ENCODE measurements at regions not wholly inside any gene's neighbourhood (a gene's known extent, or its start where the extent isn't known, plus 50 kb on each side); places are given as distances from the start of the nearest gene placed in this dataset.
"Not testable (repeated sequence)": the region's sequence is repeated elsewhere in the genome, so short reads cannot be mapped to it uniquely, and the experiment has no call there.

GRCh38 chr6:836276-836853, 143.4 kb upstream of the EXOC2 start:
- H3K27ac ChIP-seq (ENCODE audit: low read length) = no peak overlapping the region
- no peaks in the 10 kb centered on the region for H3K27me3 ChIP-seq (ENCODE audit: control insufficient read depth, insufficient read depth, low read length)
- no peaks in the 10 kb centered on the region for H3K9me3 ChIP-seq (ENCODE audit: control insufficient read depth, insufficient read depth, low read length)
- WGBS (ENCODE audit: insufficient coverage, insufficient read length) = no CpG with 5 or more reads among the region's 2 CpGs
- H3K36me3 ChIP-seq (ENCODE audit: control insufficient read depth, insufficient read depth, low read length) = no peaks in the 10 kb centered on the region
- no peak overlapping the region for H3K4me3 ChIP-seq (ENCODE audit: low read length)
- no peaks in the 10 kb centered on the region for H3K4me1 ChIP-seq (ENCODE audit: control insufficient read depth, insufficient read depth, low read length)
- no peak for DNase-seq (ENCODE audit: low read depth, low spot score)

GRCh38 chr6:835476-836160, 142.7 kb upstream of the EXOC2 start:
- no peak for DNase-seq (ENCODE audit: low read depth, low spot score)
- 0 out of 2 replicates have a peak, but pooled peaks cover under 1% of the 10 kb centered on the region for H3K4me1 ChIP-seq (ENCODE audit: control insufficient read depth, insufficient read depth, low read length)
- H3K9me3 ChIP-seq (ENCODE audit: control insufficient read depth, insufficient read depth, low read length) = no peaks in the 10 kb centered on the region
- no peaks in the 10 kb centered on the region for H3K27me3 ChIP-seq (ENCODE audit: control insufficient read depth, insufficient read depth, low read length)
- no peak overlapping the region for H3K4me3 ChIP-seq (ENCODE audit: low read length)
- no peak overlapping the region for H3K27ac ChIP-seq (ENCODE audit: low read length)
- WGBS (ENCODE audit: insufficient coverage, insufficient read length) = no CpG with 5 or more reads among the region's 3 CpGs
- H3K36me3 ChIP-seq (ENCODE audit: control insufficient read depth, insufficient read depth, low read length) = no peaks in the 10 kb centered on the region

- no peak overlapping the region for H3K27ac ChIP-seq (ENCODE audit: low read length)
Observed at GRCh38 chr6:834866-835265, 141.9 kb upstream of the EXOC2 start.

DNA sequence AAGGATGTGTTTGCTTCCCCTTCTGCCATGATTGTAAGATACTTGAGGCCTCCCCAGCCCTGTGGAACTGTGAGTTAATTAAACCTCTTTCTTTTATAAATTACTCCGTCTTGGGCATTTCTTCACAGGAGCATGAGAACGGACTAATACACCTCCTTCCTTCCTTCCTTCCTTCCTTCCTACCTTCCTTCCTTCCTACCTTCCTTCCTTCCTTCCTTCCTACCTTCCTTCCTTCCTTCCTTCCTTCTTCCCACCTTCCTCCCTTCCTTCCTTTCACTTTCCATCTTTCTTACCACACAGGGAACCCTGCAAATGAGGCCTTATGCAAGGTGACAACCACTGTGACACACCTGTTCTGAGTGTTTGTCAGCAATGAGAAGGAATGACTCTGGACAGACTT, 141.3 kb upstream of the EXOC2 start:
- Histone ChIP-seq H3K4me1 (ENCODE audit: control insufficient read depth, insufficient read depth, low read length) (0 out of 2 replicates have a peak, but pooled peaks cover 3% of the 10 kb centered on the region), H3K9me3 (ENCODE audit: control insufficient read depth, insufficient read depth, low read length) (no peaks in the 10 kb centered on the region), H3K36me3 (ENCODE audit: control insufficient read depth, insufficient read depth, low read length) (no peaks in the 10 kb centered on the region), H3K4me3 (ENCODE audit: low read length) (no peak overlapping the region), H3K27me3 (ENCODE audit: control insufficient read depth, insufficient read depth, low read length) (no peaks in the 10 kb centered on the region), H3K27ac (ENCODE audit: low read length) (no peak overlapping the region)
- no CpG with 5 or more reads among the region's 2 CpGs for WGBS (ENCODE audit: insufficient coverage, insufficient read length)
- DNase-seq (ENCODE audit: low read depth, low spot score) = no peak

More at GRCh38 chr6:834866-835265, 141.9 kb upstream of the EXOC2 start:
- no peak overlapping the region for H3K4me3 ChIP-seq (ENCODE audit: low read length)
- no peaks in the 10 kb centered on the region for H3K27me3 ChIP-seq (ENCODE audit: control insufficient read depth, insufficient read depth, low read length)
- 0 out of 2 replicates have a peak, but pooled peaks cover 3% of the 10 kb centered on the region for H3K4me1 ChIP-seq (ENCODE audit: control insufficient read depth, insufficient read depth, low read length)
- H3K36me3 ChIP-seq (ENCODE audit: control insufficient read depth, insufficient read depth, low read length) = no peaks in the 10 kb centered on the region
- no peaks in the 10 kb centered on the region for H3K9me3 ChIP-seq (ENCODE audit: control insufficient read depth, insufficient read depth, low read length)
- no CpG with 5 or more reads among the region's 2 CpGs for WGBS (ENCODE audit: insufficient coverage, insufficient read length)
- no peak for DNase-seq (ENCODE audit: low read depth, low spot score)

DNA sequence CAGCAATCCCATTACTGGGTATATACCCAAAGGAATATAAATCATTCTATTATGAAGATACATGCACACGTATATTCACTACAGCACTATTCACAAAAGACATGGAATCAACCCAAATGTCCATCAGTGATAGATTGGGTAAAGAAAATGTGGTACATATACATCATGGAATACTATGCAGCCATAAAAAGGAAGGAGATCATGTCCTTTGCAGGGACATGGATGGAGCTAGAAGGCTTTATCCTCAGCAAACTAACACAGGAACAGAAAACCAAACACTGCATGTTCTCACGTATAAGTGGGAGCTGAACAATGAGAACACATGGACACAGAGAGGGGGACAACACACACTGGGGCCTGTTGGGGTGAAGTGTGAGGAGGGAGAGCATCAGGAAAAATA, 139.9 kb upstream of the EXOC2 start:
- WGBS (ENCODE audit: insufficient coverage, insufficient read length) = no CpG with 5 or more reads among the region's 2 CpGs
- not testable (repeated sequence) for H3K27me3 ChIP-seq (ENCODE audit: control insufficient read depth, insufficient read depth, low read length); H3K36me3 ChIP-seq (ENCODE audit: control insufficient read depth, insufficient read depth, low read length); H3K9me3 ChIP-seq (ENCODE audit: control insufficient read depth, insufficient read depth, low read length); H3K27ac ChIP-seq (ENCODE audit: low read length); DNase-seq (ENCODE audit: low read depth, low spot score); H3K4me3 ChIP-seq (ENCODE audit: low read length); H3K4me1 ChIP-seq (ENCODE audit: control insufficient read depth, insufficient read depth, low read length)

DNA sequence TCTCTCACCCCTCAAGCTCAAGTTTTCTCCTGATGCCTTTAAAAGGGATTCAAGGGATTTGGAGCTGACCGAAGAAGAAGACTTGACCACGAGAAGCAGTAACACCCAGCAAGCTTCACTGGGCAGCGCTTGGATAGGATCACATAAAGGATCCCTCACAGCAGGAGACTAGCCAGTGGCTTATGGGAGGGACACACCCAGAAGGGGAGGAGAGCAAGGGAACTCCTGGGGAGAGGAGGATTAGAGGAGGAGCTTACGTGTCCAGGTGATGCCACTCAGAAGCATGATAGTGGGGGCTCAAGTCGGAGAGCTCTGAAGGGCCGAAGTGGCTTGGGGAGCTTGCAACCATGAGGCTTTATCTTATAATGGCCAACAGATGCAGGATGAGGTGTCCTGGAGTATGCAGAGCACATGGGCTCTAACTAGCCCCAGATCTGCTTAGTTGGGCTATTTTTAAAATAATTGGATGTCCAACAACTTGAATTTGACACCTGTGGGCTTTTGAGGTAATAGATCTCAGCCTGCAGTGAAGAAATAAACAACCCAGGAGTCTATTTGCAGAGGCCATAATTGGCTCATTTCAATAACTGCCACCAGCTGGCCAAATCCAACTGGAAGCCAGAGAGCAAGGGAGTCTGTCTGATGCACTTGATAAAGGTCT, 137.9 kb upstream of the EXOC2 start:
- H3K4me1 ChIP-seq (ENCODE audit: control insufficient read depth, insufficient read depth, low read length) = 0 out of 2 replicates have a peak, but pooled peaks cover 3% of the 10 kb centered on the region
- no peaks in the 10 kb centered on the region; the same call in 1 of the 2 replicates for H3K9me3 ChIP-seq (ENCODE audit: control insufficient read depth, insufficient read depth, low read length)
- no peaks in the 10 kb centered on the region for H3K36me3 ChIP-seq (ENCODE audit: control insufficient read depth, insufficient read depth, low read length)
- WGBS (ENCODE audit: insufficient coverage, insufficient read length) = no CpG with 5 or more reads among the region's 6 CpGs
- no peaks in the 10 kb centered on the region for H3K27me3 ChIP-seq (ENCODE audit: control insufficient read depth, insufficient read depth, low read length)
- DNase-seq (ENCODE audit: low read depth, low spot score) = no peak
- H3K4me3 ChIP-seq (ENCODE audit: low read length) = no peak overlapping the region
- no peak overlapping the region for H3K27ac ChIP-seq (ENCODE audit: low read length)

GRCh38 chr6:829656-830055, 136.7 kb upstream of the EXOC2 start:
- Histone ChIP-seq H3K4me3 (ENCODE audit: low read length) (no peak overlapping the region), H3K9me3 (ENCODE audit: control insufficient read depth, insufficient read depth, low read length) (no peaks in the 10 kb centered on the region; the same call in 1 of the 2 replicates), H3K27me3 (ENCODE audit: control insufficient read depth, insufficient read depth, low read length) (no peaks in the 10 kb centered on the region), H3K4me1 (ENCODE audit: control insufficient read depth, insufficient read depth, low read length) (0 out of 2 replicates have a peak, but pooled peaks cover 3% of the 10 kb centered on the region), H3K36me3 (ENCODE audit: control insufficient read depth, insufficient read depth, low read length) (no peaks in the 10 kb centered on the region), H3K27ac (ENCODE audit: low read length) (no peak overlapping the region)
- WGBS (ENCODE audit: insufficient coverage, insufficient read length) = no CpG with 5 or more reads among the region's 4 CpGs
- peak; percentile 27 for DNase-seq (ENCODE audit: low read depth, low spot score)

DNA sequence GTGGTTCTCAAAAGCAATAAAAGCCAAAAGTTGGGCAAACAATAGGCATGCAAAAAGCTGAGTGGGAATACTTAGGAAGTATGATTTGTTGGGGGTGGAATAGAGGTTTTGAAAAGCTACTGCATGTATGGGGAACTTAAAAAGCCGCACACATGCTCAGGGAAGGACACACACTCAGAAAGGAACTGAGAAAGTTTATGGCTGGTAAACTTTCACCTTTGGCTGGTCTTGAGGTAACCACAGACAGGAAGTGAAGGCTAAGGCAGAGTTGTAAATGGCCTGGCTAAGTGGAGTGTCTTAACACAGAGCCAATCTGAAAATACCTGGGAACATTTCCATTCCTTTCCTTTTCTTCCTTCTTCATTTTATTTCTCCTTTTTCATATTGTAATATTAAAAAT, 134.5 kb upstream of the EXOC2 start:
- no peaks in the 10 kb centered on the region for H3K27me3 ChIP-seq (ENCODE audit: control insufficient read depth, insufficient read depth, low read length)
- WGBS (ENCODE audit: insufficient coverage, insufficient read length) = no CpG with 5 or more reads among the region's 1 CpG
- no peak for DNase-seq (ENCODE audit: low read depth, low spot score)

GRCh38 chr6:819122-819521, 126.2 kb upstream of the EXOC2 start:
- no CpG with 5 or more reads among the region's 5 CpGs for WGBS (ENCODE audit: insufficient coverage, insufficient read length)
- Histone ChIP-seq H3K27ac (ENCODE audit: low read length) (no peak overlapping the region), H3K36me3 (ENCODE audit: control insufficient read depth, insufficient read depth, low read length) (no peaks in the 10 kb centered on the region), H3K9me3 (ENCODE audit: control insufficient read depth, insufficient read depth, low read length) (no peaks in the 10 kb centered on the region; the same call in 1 of the 2 replicates), H3K4me1 (ENCODE audit: control insufficient read depth, insufficient read depth, low read length) (no peaks in the 10 kb centered on the region), H3K4me3 (ENCODE audit: low read length) (no peak overlapping the region), H3K27me3 (ENCODE audit: control insufficient read depth, insufficient read depth, low read length) (no peaks in the 10 kb centered on the region)
- DNase-seq (ENCODE audit: low read depth, low spot score) = no peak

More for the DNA sequence above, 134.5 kb upstream of the EXOC2 start:
- no peak overlapping the region for H3K4me3 ChIP-seq (ENCODE audit: low read length)
- H3K9me3 ChIP-seq (ENCODE audit: control insufficient read depth, insufficient read depth, low read length) = no peaks in the 10 kb centered on the region; the same call in 1 of the 2 replicates
- H3K36me3 ChIP-seq (ENCODE audit: control insufficient read depth, insufficient read depth, low read length) = no peaks in the 10 kb centered on the region
- H3K4me1 ChIP-seq (ENCODE audit: control insufficient read depth, insufficient read depth, low read length) = 0 out of 2 replicates have a peak, but pooled peaks cover 3% of the 10 kb centered on the region
- H3K27ac ChIP-seq (ENCODE audit: low read length) = no peak overlapping the region

DNA sequence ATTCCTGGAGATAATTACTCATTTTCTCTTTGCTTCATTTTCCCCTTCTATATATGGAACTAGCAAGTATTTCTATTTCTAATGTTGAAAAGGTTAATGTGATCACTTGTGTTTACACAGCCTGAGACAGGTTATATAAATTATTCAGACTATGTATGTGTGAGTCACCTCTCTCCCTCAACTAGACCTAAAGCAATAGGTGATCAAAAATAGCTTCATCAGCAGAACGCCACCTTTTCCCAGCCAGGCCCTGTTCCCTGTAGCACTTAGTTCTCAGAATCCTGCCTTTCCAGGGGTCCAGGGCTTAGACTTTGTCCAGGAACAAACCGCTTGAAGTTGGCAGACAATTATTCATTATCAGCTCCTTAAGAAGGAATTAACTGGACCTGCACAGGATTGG, 125.3 kb upstream of the EXOC2 start:
- WGBS (ENCODE audit: insufficient coverage, insufficient read length) = no CpG with 5 or more reads among the region's 2 CpGs
- Histone ChIP-seq H3K4me3 (ENCODE audit: low read length) (no peak overlapping the region), H3K27me3 (ENCODE audit: control insufficient read depth, insufficient read depth, low read length) (no peaks in the 10 kb centered on the region), H3K4me1 (ENCODE audit: control insufficient read depth, insufficient read depth, low read length) (no peaks in the 10 kb centered on the region), H3K27ac (ENCODE audit: low read length) (no peak overlapping the region), H3K36me3 (ENCODE audit: control insufficient read depth, insufficient read depth, low read length) (no peaks in the 10 kb centered on the region), H3K9me3 (ENCODE audit: control insufficient read depth, insufficient read depth, low read length) (no peaks in the 10 kb centered on the region; the same call in 1 of the 2 replicates)
- no peak for DNase-seq (ENCODE audit: low read depth, low spot score)
